Nephron progenitor cell (in vitro differentiated cells): ENCODE measurements at regions not wholly inside any gene's neighbourhood (a gene's known extent, or its start where the extent isn't known, plus 50 kb on each side); places are given as distances from the start of the nearest gene placed in this dataset.
"Not testable (repeated sequence)": the region's sequence is repeated elsewhere in the genome, so short reads cannot be mapped to it uniquely, and the experiment has no call there.

Source experiments
- DNase-seq: peaks from one replicate; pipeline ENCODE4 v3.0.0; 2021
- H3K27ac Mint-ChIP-seq: 2 replicates; pipeline ENCODE4 v1.8.0; 2021; ENCODE audit warnings: mild to moderate bottlenecking, moderate library complexity, mixed read lengths
- H3K27me3 Mint-ChIP-seq: 2 replicates; pipeline ENCODE4 v1.8.0; 2021; ENCODE audit warnings: mild to moderate bottlenecking, low read depth, mixed read lengths; ENCODE audit not compliant: poor library complexity
- H3K36me3 Mint-ChIP-seq: 2 replicates; pipeline ENCODE4 v1.8.0; 2021; ENCODE audit warnings: low read depth, mixed read lengths
- H3K4me1 Mint-ChIP-seq: 2 replicates; pipeline ENCODE4 v1.8.0; 2021; ENCODE audit warnings: mixed read lengths
- H3K4me3 Mint-ChIP-seq: 2 replicates; pipeline ENCODE4 v1.8.0; 2021; ENCODE audit warnings: mild to moderate bottlenecking, moderate library complexity, mixed read lengths
- H3K9me3 Mint-ChIP-seq: 2 replicates; pipeline ENCODE4 v1.8.0; 2021; ENCODE audit warnings: mild to moderate bottlenecking, moderate library complexity, mixed read lengths
- TF ChIP-seq, protein P1 (sequence below): fragments of 200-600 bp; sonication (generic); IDR thresholded peaks from 2 replicates; pipeline ENCODE4 v1.5.0; 2021; ENCODE audit warnings: antibody characterized with exemption

DNA sequence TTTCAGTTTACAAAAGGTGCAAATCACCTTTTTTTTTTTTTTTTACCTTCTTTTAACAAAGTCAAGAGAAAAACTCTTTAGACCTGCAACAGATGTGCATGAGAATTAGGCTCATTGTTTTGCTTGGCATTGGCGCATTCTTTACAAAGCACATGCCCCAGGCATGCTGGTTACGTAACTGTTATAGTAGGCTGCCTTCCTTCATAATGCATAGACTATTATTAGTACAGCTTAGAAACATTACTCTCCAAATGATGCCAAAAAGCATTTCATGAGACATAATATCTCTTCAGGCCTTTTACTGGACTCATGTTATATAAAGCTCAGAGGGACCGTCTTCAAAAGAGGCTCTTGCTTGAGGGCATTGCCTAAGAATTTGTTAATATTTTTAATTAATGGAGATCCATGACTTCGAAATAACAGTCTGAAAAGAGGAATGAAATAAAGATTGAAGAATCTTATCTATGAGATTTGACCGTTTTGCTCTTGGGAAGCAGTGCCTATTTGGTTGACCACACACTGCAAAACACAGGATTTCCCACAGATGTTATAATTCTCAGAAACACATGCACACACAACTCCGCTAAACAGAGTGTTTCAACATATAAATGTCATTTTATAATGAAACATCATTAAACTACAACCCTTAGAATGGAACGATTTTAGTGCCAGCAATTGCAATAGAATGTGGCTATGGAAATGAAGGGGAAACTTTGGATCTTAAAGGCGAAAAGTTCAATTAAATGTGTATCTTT is 478.7 kb downstream of the PRR16 start:
- Mint-ChIP-seq H3K4me3 (no peak overlapping the region), H3K27me3 (peaks cover 4% of the 10 kb centered on the region), H3K27ac (no peak overlapping the region), H3K9me3 (no peaks in the 10 kb centered on the region), H3K36me3 (no peaks in the 10 kb centered on the region), H3K4me1 (no peaks in the 10 kb centered on the region)
- DNase-seq = no peak
- TF ChIP-seq, protein P1, sequence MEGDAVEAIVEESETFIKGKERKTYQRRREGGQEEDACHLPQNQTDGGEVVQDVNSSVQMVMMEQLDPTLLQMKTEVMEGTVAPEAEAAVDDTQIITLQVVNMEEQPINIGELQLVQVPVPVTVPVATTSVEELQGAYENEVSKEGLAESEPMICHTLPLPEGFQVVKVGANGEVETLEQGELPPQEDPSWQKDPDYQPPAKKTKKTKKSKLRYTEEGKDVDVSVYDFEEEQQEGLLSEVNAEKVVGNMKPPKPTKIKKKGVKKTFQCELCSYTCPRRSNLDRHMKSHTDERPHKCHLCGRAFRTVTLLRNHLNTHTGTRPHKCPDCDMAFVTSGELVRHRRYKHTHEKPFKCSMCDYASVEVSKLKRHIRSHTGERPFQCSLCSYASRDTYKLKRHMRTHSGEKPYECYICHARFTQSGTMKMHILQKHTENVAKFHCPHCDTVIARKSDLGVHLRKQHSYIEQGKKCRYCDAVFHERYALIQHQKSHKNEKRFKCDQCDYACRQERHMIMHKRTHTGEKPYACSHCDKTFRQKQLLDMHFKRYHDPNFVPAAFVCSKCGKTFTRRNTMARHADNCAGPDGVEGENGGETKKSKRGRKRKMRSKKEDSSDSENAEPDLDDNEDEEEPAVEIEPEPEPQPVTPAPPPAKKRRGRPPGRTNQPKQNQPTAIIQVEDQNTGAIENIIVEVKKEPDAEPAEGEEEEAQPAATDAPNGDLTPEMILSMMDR = no peak

DNA sequence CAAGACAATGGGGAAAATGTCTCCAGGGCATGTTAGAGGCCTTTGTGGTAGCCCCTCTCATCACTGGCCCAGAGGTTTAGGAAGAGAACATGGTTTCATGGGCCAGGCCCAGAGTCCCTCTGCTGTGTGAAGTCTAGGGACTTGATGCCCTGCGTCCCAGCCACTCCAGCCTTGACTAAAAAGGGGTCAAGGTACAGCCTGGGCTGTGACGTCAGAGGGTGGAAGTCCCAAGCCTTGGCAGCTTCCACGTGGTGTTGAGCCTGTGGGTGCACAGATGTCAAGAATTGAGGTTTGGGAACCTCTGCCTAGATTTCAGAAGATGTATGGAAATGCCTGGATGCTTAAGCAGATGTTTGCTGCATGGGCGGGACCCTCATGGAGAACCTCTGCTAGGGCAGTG is 485.5 kb downstream of the PRR16 start:
- H3K36me3 Mint-ChIP-seq, H3K27ac Mint-ChIP-seq, DNase-seq, H3K4me3 Mint-ChIP-seq, H3K4me1 Mint-ChIP-seq, H3K27me3 Mint-ChIP-seq: not testable (repeated sequence)
- peaks cover 40% of the 10 kb centered on the region for H3K9me3 Mint-ChIP-seq

DNA sequence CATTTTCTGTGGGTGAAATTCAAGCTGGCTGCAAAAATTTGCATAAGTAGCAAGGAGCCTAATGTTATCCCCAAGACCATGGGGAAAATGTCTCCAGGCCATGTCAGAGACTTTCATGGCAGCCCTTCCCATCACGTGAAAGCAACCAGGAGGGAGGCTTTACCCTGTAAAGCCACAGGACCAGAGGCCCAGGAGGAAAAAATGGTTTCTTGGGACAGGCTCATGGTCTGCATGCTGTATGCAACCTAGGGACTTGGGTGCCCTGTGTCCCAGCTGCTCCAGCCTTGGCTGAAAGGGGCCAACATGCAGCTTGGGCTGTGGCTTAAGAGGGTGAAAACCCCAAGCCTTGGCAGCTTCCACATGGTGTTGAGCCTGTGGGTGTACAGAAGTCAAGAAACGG is 489.3 kb downstream of the PRR16 start:
- not testable (repeated sequence) for H3K27ac Mint-ChIP-seq, H3K36me3 Mint-ChIP-seq, H3K4me1 Mint-ChIP-seq, H3K27me3 Mint-ChIP-seq, DNase-seq, H3K4me3 Mint-ChIP-seq
- H3K9me3 Mint-ChIP-seq = peaks cover 42% of the 10 kb centered on the region

DNA sequence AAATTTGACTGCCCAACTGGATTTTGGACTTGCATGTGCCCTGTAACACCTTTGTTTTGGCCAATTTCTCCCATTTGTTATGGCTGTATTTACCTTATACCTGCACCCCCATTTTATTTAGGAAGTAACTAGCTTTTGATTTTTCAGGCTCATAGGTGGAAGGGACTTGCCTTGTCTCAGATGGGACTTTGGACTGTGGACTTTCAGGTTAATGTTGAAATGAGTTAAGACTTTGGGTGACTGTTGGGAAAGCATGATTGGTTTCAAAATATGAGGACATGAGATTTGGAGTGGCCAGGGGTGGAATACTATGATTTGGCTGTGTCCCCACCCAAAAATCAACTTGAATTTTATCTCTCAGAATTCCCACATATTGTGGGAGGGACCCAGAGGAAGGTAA is 490.2 kb downstream of the PRR16 start:
- H3K9me3 Mint-ChIP-seq = peaks cover 42% of the 10 kb centered on the region
- H3K27me3 Mint-ChIP-seq = no peaks in the 10 kb centered on the region
- peaks cover 7% of the 10 kb centered on the region for H3K36me3 Mint-ChIP-seq
- H3K4me3 Mint-ChIP-seq = no peak overlapping the region
- no peak overlapping the region for H3K27ac Mint-ChIP-seq
- no peaks in the 10 kb centered on the region for H3K4me1 Mint-ChIP-seq
- DNase-seq = no peak
- TF ChIP-seq, protein P1 = no peak

DNA sequence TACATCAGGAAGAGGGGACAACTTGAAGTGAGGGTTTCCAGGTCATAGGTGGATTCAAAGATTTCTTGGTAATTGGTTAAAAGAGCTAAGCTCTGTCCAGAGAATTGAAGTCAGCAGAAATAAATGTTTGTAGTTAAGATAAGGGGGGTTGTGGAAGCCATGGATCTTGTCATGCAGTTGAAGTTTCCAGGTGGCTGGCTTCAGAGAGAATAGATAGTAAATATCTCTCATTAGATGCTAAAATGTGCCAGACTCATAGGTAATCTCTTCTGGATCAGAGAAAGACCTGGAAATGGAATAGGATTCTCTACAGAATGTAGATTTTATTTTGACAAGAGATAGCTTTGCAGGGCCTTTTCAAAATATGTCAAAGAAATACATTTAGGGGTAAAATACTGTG is 491.7 kb downstream of the PRR16 start:
- Mint-ChIP-seq H3K27ac (no peak overlapping the region), H3K4me3 (no peak overlapping the region), H3K27me3 (peaks cover 3% of the 10 kb centered on the region), H3K9me3 (peaks cover 32% of the 10 kb centered on the region), H3K4me1 (no peaks in the 10 kb centered on the region), H3K36me3 (peaks cover 7% of the 10 kb centered on the region)
- DNase-seq = no peak
- TF ChIP-seq, protein P1 = no peak

DNA sequence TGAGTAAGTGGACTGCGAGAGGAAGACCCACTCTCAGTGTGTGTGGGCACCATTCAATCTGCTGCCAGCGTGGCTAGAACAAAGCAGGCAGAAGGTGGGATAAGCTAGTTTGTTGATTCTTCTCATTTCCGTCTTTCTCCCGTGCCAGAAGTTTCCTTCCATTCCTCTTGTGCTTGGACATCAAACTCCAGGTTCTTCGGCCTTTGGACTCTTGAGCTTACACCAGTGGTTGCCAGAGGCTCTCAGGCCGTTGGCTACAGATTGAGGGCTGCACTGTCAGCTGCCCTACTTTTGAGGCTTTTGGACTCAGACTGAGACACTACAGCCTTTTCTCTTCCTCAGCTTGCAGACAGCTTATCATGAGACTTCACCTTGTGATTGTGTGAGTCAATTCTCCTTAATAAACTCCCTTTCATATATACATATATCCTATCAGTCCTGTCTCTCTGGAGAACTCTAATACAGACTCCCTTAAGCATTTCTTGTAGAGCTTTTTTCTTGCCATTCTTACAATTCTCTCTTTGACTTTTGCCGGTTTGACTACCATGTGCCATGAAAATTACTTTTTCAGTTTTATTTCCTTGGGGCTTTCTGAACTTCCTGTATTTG is 494.9 kb downstream of the PRR16 start:
- Mint-ChIP-seq H3K9me3 (peaks cover 8% of the 10 kb centered on the region), H3K4me1 (no peaks in the 10 kb centered on the region), H3K27ac (no peak overlapping the region), H3K27me3 (peaks cover 3% of the 10 kb centered on the region), H3K4me3 (no peak overlapping the region), H3K36me3 (no peaks in the 10 kb centered on the region)
- TF ChIP-seq, protein P1 = no peak
- no peak for DNase-seq

DNA sequence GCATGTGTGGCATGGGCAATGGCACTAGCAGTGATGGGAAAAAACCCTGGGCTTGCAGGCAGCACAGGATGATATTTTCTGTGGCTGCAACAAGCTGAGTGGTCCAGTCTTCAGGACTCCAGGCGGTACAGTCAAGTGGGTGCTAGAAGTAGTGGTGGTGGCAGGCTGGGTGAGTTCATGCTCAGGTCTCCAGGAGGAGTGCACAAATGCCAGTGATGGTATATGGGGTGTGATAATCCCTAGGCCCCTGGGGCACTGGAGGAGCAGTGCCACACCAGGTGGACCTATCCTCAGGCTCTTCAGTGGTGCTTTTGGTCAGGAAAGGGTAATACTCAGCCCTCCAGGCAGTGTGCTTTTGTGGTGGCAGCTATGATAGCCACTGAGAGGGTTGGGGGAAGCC is 496.4 kb downstream of the PRR16 start:
- TF ChIP-seq, protein P1 = no peak
- peaks cover 3% of the 10 kb centered on the region for H3K27me3 Mint-ChIP-seq
- H3K36me3 Mint-ChIP-seq = no peaks in the 10 kb centered on the region
- no peak overlapping the region for H3K4me3 Mint-ChIP-seq
- H3K9me3 Mint-ChIP-seq = no peaks in the 10 kb centered on the region
- no peak for DNase-seq
- H3K27ac Mint-ChIP-seq = no peak overlapping the region
- no peaks in the 10 kb centered on the region for H3K4me1 Mint-ChIP-seq
